BLaER1 (cell line): ENCODE measurements at regions not wholly inside any gene's neighbourhood (a gene's known extent, or its start where the extent isn't known, plus 50 kb on each side); places are given as distances from the start of the nearest gene placed in this dataset.
"Not testable (repeated sequence)": the region's sequence is repeated elsewhere in the genome, so short reads cannot be mapped to it uniquely, and the experiment has no call there.

ENCODE experiments used
- H3K27ac ChIP-seq: shearing (Covaris generic); formaldehyde crosslinking; 2 replicates; pipeline ENCODE4 v1.8.1; 2022
- H3K27me3 ChIP-seq: shearing (Covaris generic); formaldehyde crosslinking; 2 replicates; pipeline ENCODE4 v1.8.1; 2022
- H3K36me3 ChIP-seq: shearing (Covaris generic); formaldehyde crosslinking; 2 replicates; pipeline ENCODE4 v1.8.1; 2022
- H3K4me1 ChIP-seq: shearing (Covaris generic); formaldehyde crosslinking; 2 replicates; pipeline ENCODE4 v1.8.1; 2022
- H3K4me2 ChIP-seq: shearing (Covaris generic); formaldehyde crosslinking; 2 replicates; pipeline ENCODE4 v1.8.1; 2022
- H3K4me3 ChIP-seq: shearing (Covaris generic); formaldehyde crosslinking; 2 replicates; pipeline ENCODE4 v1.8.1; 2022
- H3K9ac ChIP-seq: shearing (Covaris generic); formaldehyde crosslinking; 2 replicates; pipeline ENCODE4 v1.8.1; 2022
- H3K9me3 ChIP-seq: shearing (Covaris generic); formaldehyde crosslinking; 2 replicates; pipeline ENCODE4 v1.8.1; 2022
- H4K20me1 ChIP-seq: shearing (Covaris generic); formaldehyde crosslinking; 2 replicates; pipeline ENCODE4 v1.8.1; 2022
- Cebpa-rat ChIP-seq: shearing (Covaris generic); IDR thresholded peaks from 2 replicates; pipeline ENCODE4 v1.8.1; 2022

- H3K4me3 ChIP-seq: no peak overlapping the region
- no peaks in the 10 kb centered on the region for H4K20me1 ChIP-seq
- H3K4me2 ChIP-seq: no peak overlapping the region
Observed at GRCh38 chr12:67890726-67891258, 98.5 kb upstream of the IFNG-AS1 start.

GRCh38 chr12:67891596-67891995, 97.7 kb upstream of the IFNG-AS1 start:
- no peak for TF ChIP-seq Cebpa-rat
- no peak overlapping the region for H3K4me3 ChIP-seq

More at GRCh38 chr12:67890726-67891258, 98.5 kb upstream of the IFNG-AS1 start:
- H3K27me3 ChIP-seq: no peaks in the 10 kb centered on the region
- no peak overlapping the region for H3K9ac ChIP-seq
- no peaks in the 10 kb centered on the region for H3K9me3 ChIP-seq
- H3K27ac ChIP-seq: no peak overlapping the region
- peaks cover 13% of the 10 kb centered on the region for H3K4me1 ChIP-seq
- no peak for TF ChIP-seq Cebpa-rat
- H3K36me3 ChIP-seq: no peaks in the 10 kb centered on the region

GRCh38 chr12:67892259-67893021, 96.8 kb upstream of the IFNG-AS1 start:
- H4K20me1 ChIP-seq: no peaks in the 10 kb centered on the region
- H3K36me3 ChIP-seq: no peaks in the 10 kb centered on the region
- no peak overlapping the region for H3K4me2 ChIP-seq
- TF ChIP-seq Cebpa-rat: no peak
- no peaks in the 10 kb centered on the region for H3K9me3 ChIP-seq
- H3K27me3 ChIP-seq: no peaks in the 10 kb centered on the region
- H3K27ac ChIP-seq: no peak overlapping the region
- H3K9ac ChIP-seq: no peak overlapping the region
- H3K4me3 ChIP-seq: no peak overlapping the region
- peaks cover 13% of the 10 kb centered on the region for H3K4me1 ChIP-seq

More at GRCh38 chr12:67891596-67891995, 97.7 kb upstream of the IFNG-AS1 start:
- Histone ChIP-seq H3K9me3 (no peaks in the 10 kb centered on the region), H3K36me3 (no peaks in the 10 kb centered on the region), H3K9ac (no peak overlapping the region), H3K4me2 (peak overlapping the region; percentile 24; the same call in 1 of the 2 replicates), H3K27me3 (no peaks in the 10 kb centered on the region), H3K27ac (no peak overlapping the region), H3K4me1 (peaks cover 13% of the 10 kb centered on the region), H4K20me1 (no peaks in the 10 kb centered on the region)

DNA sequence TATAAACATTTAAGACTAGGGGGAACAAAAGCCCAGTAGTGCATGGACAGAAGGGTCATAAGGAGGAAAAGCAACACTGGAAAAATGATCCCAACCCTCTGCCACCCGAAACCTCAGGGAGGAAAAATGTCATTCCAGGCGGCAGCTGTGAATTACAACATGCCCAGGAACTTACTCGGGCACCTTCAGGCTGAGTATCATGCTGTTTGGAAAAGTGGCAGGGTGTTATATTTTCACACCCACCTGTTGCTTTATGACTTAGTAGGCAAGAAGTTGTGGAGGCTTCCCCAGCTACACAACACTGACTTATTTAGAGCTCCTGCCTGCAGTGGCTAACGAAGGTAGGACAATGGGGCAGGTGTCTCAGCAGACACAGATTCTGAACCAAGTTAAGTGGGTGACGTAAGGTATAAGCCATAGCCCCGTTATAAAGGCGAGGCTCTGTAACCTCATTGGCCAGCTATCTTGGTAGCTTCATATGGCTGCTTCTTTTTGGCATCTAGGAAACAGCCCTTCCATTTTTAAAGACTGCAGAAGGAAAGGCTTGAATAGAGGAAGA, 96.1 kb upstream of the IFNG-AS1 start:
- no peaks in the 10 kb centered on the region for H3K36me3 ChIP-seq
- H3K27me3 ChIP-seq: no peaks in the 10 kb centered on the region
- no peak overlapping the region for H3K4me2 ChIP-seq
- TF ChIP-seq Cebpa-rat: no peak
- H3K4me1 ChIP-seq: peaks cover 13% of the 10 kb centered on the region
- no peaks in the 10 kb centered on the region for H3K9me3 ChIP-seq
- no peak overlapping the region for H3K4me3 ChIP-seq
- no peak overlapping the region for H3K9ac ChIP-seq
- H3K27ac ChIP-seq: no peak overlapping the region
- no peaks in the 10 kb centered on the region for H4K20me1 ChIP-seq

GRCh38 chr12:67900418-67900817, 88.8 kb upstream of the IFNG-AS1 start:
- not testable (repeated sequence) for H3K4me3 ChIP-seq, H3K4me2 ChIP-seq, H3K36me3 ChIP-seq, H4K20me1 ChIP-seq, H3K4me1 ChIP-seq, H3K9me3 ChIP-seq, H3K27me3 ChIP-seq, H3K27ac ChIP-seq, H3K9ac ChIP-seq

GRCh38 chr12:67909091-67909531, 80.1 kb upstream of the IFNG-AS1 start:
- H3K36me3 ChIP-seq: no peaks in the 10 kb centered on the region
- H3K9me3 ChIP-seq: no peaks in the 10 kb centered on the region
- H3K4me3 ChIP-seq: no peak overlapping the region
- no peak for TF ChIP-seq Cebpa-rat
- H3K27ac ChIP-seq: no peak overlapping the region
- H3K27me3 ChIP-seq: no peaks in the 10 kb centered on the region
- no peaks in the 10 kb centered on the region for H3K4me1 ChIP-seq
- no peak overlapping the region for H3K9ac ChIP-seq
- H3K4me2 ChIP-seq: no peak overlapping the region
- H4K20me1 ChIP-seq: no peaks in the 10 kb centered on the region

DNA sequence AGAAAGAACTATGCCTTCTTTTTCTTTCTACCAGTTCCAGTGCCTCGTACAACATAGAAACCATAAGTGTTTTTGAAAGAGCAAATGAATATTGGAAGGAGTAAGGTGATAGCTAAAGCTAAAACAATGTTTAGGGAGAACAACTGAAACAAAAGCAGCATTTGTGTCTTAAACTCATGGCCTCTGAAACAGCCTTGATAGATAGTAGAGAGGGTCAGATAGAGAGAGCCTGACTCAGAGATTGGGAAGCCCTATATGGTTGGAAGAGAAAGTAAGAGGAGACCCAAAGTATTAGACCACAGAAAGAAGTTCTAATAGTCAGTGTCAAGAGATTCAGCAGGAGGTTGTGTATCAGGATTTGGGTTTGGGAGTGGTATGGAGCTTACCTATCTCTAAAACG, 79.6 kb upstream of the IFNG-AS1 start:
- Histone ChIP-seq H4K20me1 (no peaks in the 10 kb centered on the region), H3K27ac (no peak overlapping the region), H3K9me3 (no peaks in the 10 kb centered on the region), H3K4me2 (no peak overlapping the region), H3K9ac (no peak overlapping the region), H3K27me3 (no peaks in the 10 kb centered on the region), H3K4me3 (no peak overlapping the region), H3K36me3 (no peaks in the 10 kb centered on the region), H3K4me1 (no peaks in the 10 kb centered on the region)
- TF ChIP-seq Cebpa-rat: no peak

GRCh38 chr12:67910360-67911274, 78.6 kb upstream of the IFNG-AS1 start:
- no peaks in the 10 kb centered on the region for H4K20me1 ChIP-seq
- no peaks in the 10 kb centered on the region for H3K4me1 ChIP-seq
- no peaks in the 10 kb centered on the region for H3K9me3 ChIP-seq
- no peaks in the 10 kb centered on the region for H3K36me3 ChIP-seq
- H3K4me2 ChIP-seq: no peak overlapping the region
- H3K27me3 ChIP-seq: no peaks in the 10 kb centered on the region
- H3K27ac ChIP-seq: no peak overlapping the region
- no peak overlapping the region for H3K4me3 ChIP-seq
- no peak for TF ChIP-seq Cebpa-rat
- no peak overlapping the region for H3K9ac ChIP-seq

- no peak for TF ChIP-seq Cebpa-rat
- Histone ChIP-seq H3K4me3 (no peak overlapping the region), H3K27ac (no peak overlapping the region), H3K27me3 (no peaks in the 10 kb centered on the region), H3K9me3 (no peaks in the 10 kb centered on the region), H4K20me1 (no peaks in the 10 kb centered on the region), H3K36me3 (no peaks in the 10 kb centered on the region), H3K9ac (no peak overlapping the region), H3K4me1 (no peaks in the 10 kb centered on the region), H3K4me2 (no peak overlapping the region)
Observed at GRCh38 chr12:67911275-67911600, 78.0 kb upstream of the IFNG-AS1 start.

DNA sequence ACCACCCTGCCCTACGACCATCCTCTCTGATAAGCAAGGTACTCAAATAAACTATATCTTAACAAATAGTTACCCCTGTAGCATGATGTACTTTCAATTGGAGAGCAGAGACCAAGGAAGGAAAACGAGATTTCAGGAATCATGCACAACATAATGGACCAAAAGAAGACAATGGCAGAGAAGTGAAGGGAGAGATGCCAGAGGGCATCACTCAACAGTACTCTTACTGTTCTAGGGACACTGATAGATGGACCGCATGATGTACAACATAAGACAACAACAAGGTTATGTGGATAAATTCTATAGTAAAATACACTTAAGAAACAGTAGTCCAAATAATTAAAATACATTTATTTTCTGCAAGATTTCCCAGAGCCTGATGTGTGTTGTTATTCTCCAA, 77.5 kb upstream of the IFNG-AS1 start:
- Histone ChIP-seq H3K4me1 (no peaks in the 10 kb centered on the region), H3K36me3 (no peaks in the 10 kb centered on the region), H3K4me2 (no peak overlapping the region), H3K9ac (no peak overlapping the region), H3K9me3 (no peaks in the 10 kb centered on the region), H4K20me1 (no peaks in the 10 kb centered on the region), H3K27ac (no peak overlapping the region), H3K27me3 (no peaks in the 10 kb centered on the region), H3K4me3 (no peak overlapping the region)
- TF ChIP-seq Cebpa-rat: no peak
